Activated CD8-positive, alpha-beta memory T cell treated with anti-CD3 and anti-CD28 coated beads, Interleukin-2, amount 10 ng/mL, durations not matched to agents 7 days and 5 days (primary cell): ENCODE measurements at regions not wholly inside any gene's neighbourhood (a gene's known extent, or its start where the extent isn't known, plus 50 kb on each side); places are given as distances from the start of the nearest gene placed in this dataset.
"Not testable (repeated sequence)": the region's sequence is repeated elsewhere in the genome, so short reads cannot be mapped to it uniquely, and the experiment has no call there.

Source experiments
- ATAC-seq: fragments of 150-1000 bp; cut with Tn5 transposase; one replicate; pipeline ENCODE4 v1.10.0; 2021; ENCODE audit warnings: moderate library complexity
- CTCF ChIA-PET: fragments of 350-600 bp; sonication (Branson Sonifier 250); formaldehyde crosslinking; loops from one replicate; lab custom pipeline; 2021; ENCODE audit warnings: antibody characterized with exemption; lab: Charles Lee
- DNase-seq: peaks from one replicate; pipeline ENCODE4 v3.0.0-alpha.2; 2020
- H3K27ac Mint-ChIP-seq: one replicate; pipeline ENCODE4 v1.8.0; 2021; ENCODE audit warnings: mild to moderate bottlenecking, mixed read lengths
- H3K27me3 Mint-ChIP-seq: one replicate; pipeline ENCODE4 v1.8.0; 2021; ENCODE audit warnings: mixed read lengths
- H3K36me3 Mint-ChIP-seq: one replicate; pipeline ENCODE4 v1.8.0; 2021; ENCODE audit warnings: mild to moderate bottlenecking, mixed read lengths
- H3K4me1 Mint-ChIP-seq: one replicate; pipeline ENCODE4 v1.8.0; 2021; ENCODE audit warnings: mixed read lengths
- H3K4me3 Mint-ChIP-seq: one replicate; pipeline ENCODE4 v1.8.0; 2021; ENCODE audit warnings: mild to moderate bottlenecking, moderate library complexity, mixed read lengths
- H3K9me3 Mint-ChIP-seq: one replicate; pipeline ENCODE4 v1.8.0; 2022; ENCODE audit warnings: low read depth, mixed read lengths

GRCh38 chr10:94251098-94251497 lies 111.6 kb downstream of the NOC3L start:
- no peak overlapping the region for H3K27ac Mint-ChIP-seq
- H3K36me3 Mint-ChIP-seq: no peaks in the 10 kb centered on the region
- no peak overlapping the region for H3K4me3 Mint-ChIP-seq
- ATAC-seq (no peak), DNase-seq (no peak)
- no peaks in the 10 kb centered on the region for H3K4me1 Mint-ChIP-seq
- H3K27me3 Mint-ChIP-seq: peaks cover 7% of the 10 kb centered on the region
- no peaks in the 10 kb centered on the region for H3K9me3 Mint-ChIP-seq
- CTCF ChIA-PET: no interaction called here

DNA sequence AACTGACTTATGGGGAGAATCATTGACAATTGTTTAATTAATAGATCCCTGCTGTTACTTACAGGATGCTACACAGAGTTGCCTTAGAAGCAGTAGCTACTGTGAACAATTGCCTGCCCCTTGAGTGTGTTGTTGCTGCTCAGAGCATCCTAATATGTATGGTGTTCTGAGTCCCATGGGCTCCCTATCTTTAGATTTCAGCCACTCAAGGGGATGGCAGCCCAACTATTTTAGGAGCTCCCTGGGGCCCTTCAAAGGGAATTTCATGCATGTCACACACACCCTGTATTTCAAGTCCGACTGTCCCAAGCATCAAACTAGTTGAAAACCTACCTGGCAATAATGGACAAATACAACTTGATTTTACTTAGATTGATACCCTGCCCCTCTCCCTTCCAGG lies 111.2 kb downstream of the NOC3L start:
- no peak for ATAC-seq
- Mint-ChIP-seq H3K4me3 (no peak overlapping the region), H3K27ac (no peak overlapping the region), H3K9me3 (no peaks in the 10 kb centered on the region), H3K4me1 (no peaks in the 10 kb centered on the region), H3K27me3 (peaks cover 7% of the 10 kb centered on the region), H3K36me3 (no peaks in the 10 kb centered on the region)
- CTCF ChIA-PET: no interaction called here
- DNase-seq: no peak

- H3K27ac Mint-ChIP-seq, H3K27me3 Mint-ChIP-seq, ATAC-seq, DNase-seq, H3K4me3 Mint-ChIP-seq, H3K9me3 Mint-ChIP-seq, H3K4me1 Mint-ChIP-seq, H3K36me3 Mint-ChIP-seq: not testable (repeated sequence)
- CTCF ChIA-PET: interaction anchor here (1.1 kb wide), 1 partner anchor 187 kb away, joined by 5 read pairs; no protein-coding TSS in a partner anchor
Measured at GRCh38 chr10:94257407-94257806, 105.3 kb downstream of the NOC3L start.

GRCh38 chr10:94260455-94260854 lies 102.3 kb downstream of the NOC3L start:
- DNase-seq (no peak), ATAC-seq (no peak)
- no peak overlapping the region for H3K27ac Mint-ChIP-seq
- no peaks in the 10 kb centered on the region for H3K36me3 Mint-ChIP-seq
- H3K4me1 Mint-ChIP-seq: no peaks in the 10 kb centered on the region
- no peaks in the 10 kb centered on the region for H3K9me3 Mint-ChIP-seq
- CTCF ChIA-PET: no interaction called here
- no peak overlapping the region for H3K4me3 Mint-ChIP-seq
- H3K27me3 Mint-ChIP-seq: peaks cover 2% of the 10 kb centered on the region

- no peaks in the 10 kb centered on the region for H3K9me3 Mint-ChIP-seq
- peaks cover 11% of the 10 kb centered on the region for H3K27me3 Mint-ChIP-seq
- DNase-seq: no peak
- H3K4me3 Mint-ChIP-seq: no peak overlapping the region
- H3K36me3 Mint-ChIP-seq: no peaks in the 10 kb centered on the region
- CTCF ChIA-PET: no interaction called here
- no peaks in the 10 kb centered on the region for H3K4me1 Mint-ChIP-seq
- no peak for ATAC-seq
- H3K27ac Mint-ChIP-seq: no peak overlapping the region
Measured at GRCh38 chr10:94264085-94264484, 98.7 kb downstream of the NOC3L start.

- H3K4me3 Mint-ChIP-seq: no peak overlapping the region
- no peaks in the 10 kb centered on the region for H3K4me1 Mint-ChIP-seq
- CTCF ChIA-PET: no interaction called here
- H3K27me3 Mint-ChIP-seq: peaks cover 11% of the 10 kb centered on the region
- H3K27ac Mint-ChIP-seq: no peak overlapping the region
- ATAC-seq (no peak), DNase-seq (no peak)
- no peaks in the 10 kb centered on the region for H3K36me3 Mint-ChIP-seq
- peaks cover 1% of the 10 kb centered on the region for H3K9me3 Mint-ChIP-seq
Measured at GRCh38 chr10:94266091-94266490, 96.6 kb downstream of the NOC3L start.

DNA sequence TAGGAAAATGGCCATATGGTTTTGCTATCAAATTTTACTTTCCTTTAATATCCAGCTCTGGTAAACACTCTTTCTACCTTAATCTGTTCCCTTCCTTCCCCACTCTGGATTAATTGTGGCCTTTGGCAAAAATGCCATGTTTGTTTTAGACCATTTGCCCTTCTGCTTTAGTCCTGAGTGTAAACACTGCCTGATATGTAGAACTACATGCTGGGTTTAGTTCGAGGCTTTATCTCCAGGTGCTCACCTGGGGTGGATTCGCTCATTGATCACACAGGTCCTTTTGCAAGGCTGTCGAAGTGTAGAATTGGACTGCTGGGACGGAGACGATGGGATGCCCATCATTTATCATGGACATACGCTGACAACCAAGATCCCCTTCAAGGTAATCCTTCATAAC lies 94.1 kb downstream of the NOC3L start:
- H3K4me1 Mint-ChIP-seq: no peaks in the 10 kb centered on the region
- no peak for ATAC-seq
- CTCF ChIA-PET: no interaction called here

GRCh38 chr10:94274142-94274787 lies 88.5 kb downstream of the NOC3L start:
- Mint-ChIP-seq H3K36me3 (no peaks in the 10 kb centered on the region), H3K27me3 (peaks cover 4% of the 10 kb centered on the region), H3K27ac (no peak overlapping the region), H3K4me3 (no peak overlapping the region), H3K4me1 (no peaks in the 10 kb centered on the region), H3K9me3 (peaks cover 11% of the 10 kb centered on the region)
- ATAC-seq (no peak), DNase-seq (no peak)
- CTCF ChIA-PET: interaction anchor here (1.5 kb wide), 1 partner anchor 46 kb away, joined by 8 read pairs; no protein-coding TSS in a partner anchor

More for the DNA sequence above, 94.1 kb downstream of the NOC3L start:
- H3K27me3 Mint-ChIP-seq: peaks cover 9% of the 10 kb centered on the region
- peaks cover 11% of the 10 kb centered on the region for H3K9me3 Mint-ChIP-seq
- no peak for DNase-seq
- H3K27ac Mint-ChIP-seq: no peak overlapping the region
- H3K4me3 Mint-ChIP-seq: no peak overlapping the region
- H3K36me3 Mint-ChIP-seq: no peaks in the 10 kb centered on the region

DNA sequence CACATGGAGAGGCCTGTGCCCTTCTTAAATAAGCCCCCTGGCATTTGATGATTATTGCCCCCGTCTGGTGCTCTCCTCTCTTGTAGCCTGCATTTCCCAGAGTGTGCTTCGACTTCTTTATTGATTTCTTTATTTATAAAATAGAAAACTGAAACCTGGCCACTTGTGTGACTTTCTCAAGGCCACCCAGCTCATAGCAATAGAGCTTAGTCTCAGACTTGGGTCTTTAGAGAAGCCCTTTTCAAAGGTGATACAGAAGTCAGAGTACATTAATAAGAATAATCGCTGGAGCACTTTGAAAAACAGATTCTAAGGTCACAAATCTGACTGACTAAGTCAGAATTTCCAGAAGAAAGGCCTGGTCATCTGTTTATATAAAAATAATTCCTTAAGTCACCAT lies 86.6 kb downstream of the NOC3L start:
- no peak overlapping the region for H3K27ac Mint-ChIP-seq

GRCh38 chr10:94277450-94277849 lies 85.3 kb downstream of the NOC3L start:
- Mint-ChIP-seq H3K27ac (no peak overlapping the region), H3K27me3 (peaks cover 16% of the 10 kb centered on the region), H3K4me3 (no peak overlapping the region), H3K4me1 (peaks cover 4% of the 10 kb centered on the region), H3K36me3 (no peaks in the 10 kb centered on the region), H3K9me3 (peaks cover 5% of the 10 kb centered on the region)
- no peak for ATAC-seq
- CTCF ChIA-PET: interaction anchor here (1.5 kb wide), 1 partner anchor 167 kb away, joined by 4 read pairs; no protein-coding TSS in a partner anchor
- no peak for DNase-seq

More for the DNA sequence above, 86.6 kb downstream of the NOC3L start:
- no peak for DNase-seq
- CTCF ChIA-PET: interaction anchor here (1.2 kb wide), 2 partner anchors 46 to 168 kb away, joined by 3 to 4 read pairs; no protein-coding TSS in a partner anchor
- Mint-ChIP-seq H3K4me1 (peaks cover 4% of the 10 kb centered on the region), H3K9me3 (peaks cover 9% of the 10 kb centered on the region), H3K4me3 (no peak overlapping the region), H3K36me3 (no peaks in the 10 kb centered on the region), H3K27me3 (peaks cover 16% of the 10 kb centered on the region)
- ATAC-seq: no peak

DNA sequence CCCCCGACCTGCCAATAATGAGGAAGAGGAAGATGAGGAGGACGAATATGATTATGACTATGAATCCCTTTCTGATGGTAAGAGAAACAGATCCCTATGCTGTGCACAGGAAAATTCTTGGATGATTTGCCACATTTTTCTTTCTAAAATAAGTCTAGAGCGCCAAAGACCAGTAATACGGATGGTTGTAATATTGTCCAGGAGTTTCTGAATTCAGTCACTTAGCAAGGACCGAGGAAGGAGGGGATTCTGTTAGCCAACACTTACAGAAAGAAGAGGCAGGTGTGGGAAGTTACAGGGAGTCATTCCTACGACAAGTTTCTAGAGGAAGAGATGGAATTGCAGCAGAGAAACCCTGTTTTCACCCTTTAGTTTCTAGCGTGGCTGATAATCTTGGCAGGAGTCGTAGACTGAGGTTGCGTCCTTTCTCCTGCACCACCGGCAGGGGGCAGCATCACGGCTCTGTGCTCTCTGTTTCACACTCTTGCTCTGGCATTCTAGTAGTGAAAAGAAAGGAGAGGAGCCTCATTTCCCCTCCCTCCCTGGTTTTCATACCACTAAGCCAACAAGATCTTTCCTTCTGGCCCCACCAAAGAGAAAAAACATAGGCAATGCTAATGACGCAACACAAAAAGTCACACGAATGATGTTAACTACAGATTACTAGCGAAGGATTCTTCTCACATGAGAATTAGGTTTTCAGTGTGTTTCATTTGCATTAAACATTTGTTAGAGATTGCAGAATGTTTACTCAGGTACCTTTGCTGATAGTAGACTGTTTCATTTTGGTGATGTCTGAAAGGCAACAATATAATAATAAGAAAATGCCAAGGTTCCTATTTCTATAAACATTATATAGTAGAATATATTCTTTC lies 82.7 kb downstream of the NOC3L start:
- Mint-ChIP-seq H3K27me3 (peaks cover 22% of the 10 kb centered on the region), H3K9me3 (no peaks in the 10 kb centered on the region), H3K4me3 (no peak overlapping the region), H3K36me3 (no peaks in the 10 kb centered on the region), H3K27ac (no peak overlapping the region), H3K4me1 (peaks cover 4% of the 10 kb centered on the region)
- peak; percentile 62 for DNase-seq
- CTCF ChIA-PET: interaction anchor here (1.0 to 2.0 kb wide), 4 partner anchors 13 to 164 kb away, joined by 3 to 9 read pairs (median 4); no protein-coding TSS in a partner anchor
- peak; percentile 77 for ATAC-seq

DNA sequence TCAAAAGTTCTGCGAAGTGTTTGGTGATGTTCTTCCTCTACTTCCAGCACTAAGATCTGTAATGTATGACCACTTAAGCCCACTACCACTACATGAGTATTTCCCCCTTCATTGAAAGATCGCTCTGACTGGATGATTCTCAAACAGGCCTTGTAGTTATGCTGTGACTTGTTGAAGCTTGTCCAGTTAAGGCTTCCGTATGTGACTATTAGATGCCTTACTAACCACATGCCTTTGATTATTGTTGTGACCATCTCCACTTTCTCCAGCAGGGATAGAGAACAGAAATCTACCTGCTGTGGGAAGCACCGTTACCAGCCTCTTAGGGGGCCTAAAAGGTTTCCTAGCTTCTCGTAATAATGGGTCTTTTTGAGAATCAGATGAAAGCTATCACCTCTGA lies 81.1 kb downstream of the NOC3L start:
- no peak for ATAC-seq
- CTCF ChIA-PET: interaction anchor here (2.0 to 3.5 kb wide), 2 partner anchors 39 to 162 kb away, joined by 9 to 20 read pairs; no protein-coding TSS in a partner anchor

GRCh38 chr10:94282369-94282768 lies 80.4 kb downstream of the NOC3L start:
- CTCF ChIA-PET: interaction anchor here (2.0 to 3.5 kb wide), 2 partner anchors 38 to 162 kb away, joined by 9 to 20 read pairs; no protein-coding TSS in a partner anchor

More for the DNA sequence above, 81.1 kb downstream of the NOC3L start:
- H3K27me3 Mint-ChIP-seq: peaks cover 31% of the 10 kb centered on the region
- H3K4me3 Mint-ChIP-seq: no peak overlapping the region
- H3K9me3 Mint-ChIP-seq: no peaks in the 10 kb centered on the region
- H3K36me3 Mint-ChIP-seq: no peaks in the 10 kb centered on the region
- H3K27ac Mint-ChIP-seq: no peak overlapping the region
- no peak for DNase-seq
- H3K4me1 Mint-ChIP-seq: peaks cover 13% of the 10 kb centered on the region

More at GRCh38 chr10:94282369-94282768, 80.4 kb downstream of the NOC3L start:
- Mint-ChIP-seq H3K36me3 (no peaks in the 10 kb centered on the region), H3K27me3 (peaks cover 36% of the 10 kb centered on the region), H3K4me3 (no peak overlapping the region), H3K27ac (no peak overlapping the region), H3K9me3 (no peaks in the 10 kb centered on the region), H3K4me1 (peaks cover 13% of the 10 kb centered on the region)
- ATAC-seq (no peak), DNase-seq (no peak)
